ENCODE measurements at regions not wholly inside any gene's neighbourhood (a gene's known extent, or its start where the extent isn't known, plus 50 kb on each side); places are given as distances from the start of the nearest gene placed in this dataset.
"Not testable (repeated sequence)": the region's sequence is repeated elsewhere in the genome, so short reads cannot be mapped to it uniquely, and the experiment has no call there.

GRCh38 chr10:45144326-45145070 lies 143.8 kb downstream of the ZNF22 start:
- no peak for TF ChIP-seq CTCF (IDR thresholded peaks at IDR 0.05; ENCODE audit: borderline replicate concordance, extremely low read depth, low read length, poor library complexity, severe bottlenecking)
- no peak for TF ChIP-seq EZH2 (IDR thresholded peaks at IDR 0.05; ENCODE audit: borderline replicate concordance, low read depth, low read length, severe bottlenecking)
- Histone ChIP-seq H3K27ac (ENCODE audit: low read length) (no peak overlapping the region), H3K27me3 (ENCODE audit: insufficient read depth, low read length, poor library complexity) (no peaks in the 10 kb centered on the region), H3K36me3 (ENCODE audit: insufficient read depth, low read length) (no peaks in the 10 kb centered on the region), H3K79me2 (ENCODE audit: insufficient read depth, low read length) (no peaks in the 10 kb centered on the region), H3K4me1 (ENCODE audit: insufficient read depth, low read length) (no peaks in the 10 kb centered on the region), H4K20me1 (ENCODE audit: insufficient read depth, low read length) (no peaks in the 10 kb centered on the region), H2AFZ (ENCODE audit: low read depth, low read length) (no peak overlapping the region), H3K9me3 (ENCODE audit: insufficient read depth, low read length, severe bottlenecking) (no peaks in the 10 kb centered on the region), H3K4me2 (ENCODE audit: insufficient read depth, low read length) (no peak overlapping the region), H3K9ac (ENCODE audit: low read depth, low read length) (no peak overlapping the region), H3K4me3 (ENCODE audit: low read depth in 1 of 2, low read length in 2 of 2) (no peak overlapping the region)
- no peak for ATAC-seq (ENCODE audit: insufficient read depth, low read depth)
- DNase-seq: no peak

- H3K79me2 ChIP-seq (ENCODE audit: insufficient read depth, low read length); H3K4me3 ChIP-seq (ENCODE audit: low read depth in 1 of 2, low read length in 2 of 2); H4K20me1 ChIP-seq (ENCODE audit: insufficient read depth, low read length); H3K27ac ChIP-seq (ENCODE audit: low read length); H3K27me3 ChIP-seq (ENCODE audit: insufficient read depth, low read length, poor library complexity); H3K36me3 ChIP-seq (ENCODE audit: insufficient read depth, low read length); H3K4me1 ChIP-seq (ENCODE audit: insufficient read depth, low read length); DNase-seq; H3K4me2 ChIP-seq (ENCODE audit: insufficient read depth, low read length); H3K9me3 ChIP-seq (ENCODE audit: insufficient read depth, low read length, severe bottlenecking); H3K9ac ChIP-seq (ENCODE audit: low read depth, low read length); H2AFZ ChIP-seq (ENCODE audit: low read depth, low read length); ATAC-seq (ENCODE audit: insufficient read depth, low read depth): not testable (repeated sequence)
Observed at GRCh38 chr10:45145143-45145542, 144.4 kb downstream of the ZNF22 start.

- no peaks in the 10 kb centered on the region for H3K9me3 ChIP-seq (ENCODE audit: insufficient read depth, low read length, severe bottlenecking)
- H3K36me3 ChIP-seq (ENCODE audit: insufficient read depth, low read length): no peaks in the 10 kb centered on the region
- no peak for ATAC-seq (ENCODE audit: insufficient read depth, low read depth)
- H3K79me2 ChIP-seq (ENCODE audit: insufficient read depth, low read length): no peaks in the 10 kb centered on the region
- H3K4me3 ChIP-seq (ENCODE audit: low read depth in 1 of 2, low read length in 2 of 2): no peak overlapping the region
- no peaks in the 10 kb centered on the region for H3K4me1 ChIP-seq (ENCODE audit: insufficient read depth, low read length)
- no peak for TF ChIP-seq CTCF (IDR thresholded peaks at IDR 0.05; ENCODE audit: borderline replicate concordance, extremely low read depth, low read length, poor library complexity, severe bottlenecking)
- no peak for TF ChIP-seq EZH2 (IDR thresholded peaks at IDR 0.05; ENCODE audit: borderline replicate concordance, low read depth, low read length, severe bottlenecking)
- no peak overlapping the region for H3K9ac ChIP-seq (ENCODE audit: low read depth, low read length)
- DNase-seq: no peak
- no peak overlapping the region for H3K27ac ChIP-seq (ENCODE audit: low read length)
- no peaks in the 10 kb centered on the region for H3K27me3 ChIP-seq (ENCODE audit: insufficient read depth, low read length, poor library complexity)
- H3K4me2 ChIP-seq (ENCODE audit: insufficient read depth, low read length): no peak overlapping the region
- H4K20me1 ChIP-seq (ENCODE audit: insufficient read depth, low read length): no peaks in the 10 kb centered on the region
- H2AFZ ChIP-seq (ENCODE audit: low read depth, low read length): no peak overlapping the region
Observed at GRCh38 chr10:45147000-45147399, 146.3 kb downstream of the ZNF22 start.

- Histone ChIP-seq H3K27ac (ENCODE audit: low read length) (no peak overlapping the region), H3K9ac (ENCODE audit: low read depth, low read length) (no peak overlapping the region), H3K79me2 (ENCODE audit: insufficient read depth, low read length) (no peaks in the 10 kb centered on the region), H3K4me3 (ENCODE audit: low read depth in 1 of 2, low read length in 2 of 2) (no peak overlapping the region), H3K4me1 (ENCODE audit: insufficient read depth, low read length) (no peaks in the 10 kb centered on the region), H4K20me1 (ENCODE audit: insufficient read depth, low read length) (no peaks in the 10 kb centered on the region), H3K4me2 (ENCODE audit: insufficient read depth, low read length) (no peak overlapping the region), H3K9me3 (ENCODE audit: insufficient read depth, low read length, severe bottlenecking) (no peaks in the 10 kb centered on the region), H3K36me3 (ENCODE audit: insufficient read depth, low read length) (no peaks in the 10 kb centered on the region), H3K27me3 (ENCODE audit: insufficient read depth, low read length, poor library complexity) (no peaks in the 10 kb centered on the region), H2AFZ (ENCODE audit: low read depth, low read length) (no peak overlapping the region)
- no peak for DNase-seq
- TF ChIP-seq EZH2 (IDR thresholded peaks at IDR 0.05; ENCODE audit: borderline replicate concordance, low read depth, low read length, severe bottlenecking) (no peak), CTCF (IDR thresholded peaks at IDR 0.05; ENCODE audit: borderline replicate concordance, extremely low read depth, low read length, poor library complexity, severe bottlenecking) (no peak)
- no peak for ATAC-seq (ENCODE audit: insufficient read depth, low read depth)
Observed at GRCh38 chr10:45150997-45151396, 150.3 kb downstream of the ZNF22 start.
